Heart left ventricle (tissue), 13 donors: ENCODE measurements at regions not wholly inside any gene's neighbourhood (a gene's known extent, or its start where the extent isn't known, plus 50 kb on each side); places are given as distances from the start of the nearest gene placed in this dataset.

Experiments used
- CTCF ChIP-seq, 12 donors: fragments of 200-600 bp; sonication (generic) in 4 of 12; IDR thresholded peaks; one replicate each; pipeline versions ENCODE4 v1.5.0 to v1.8.0; 2018 to 2022; ENCODE audit warnings: antibody characterized with exemption in 12 of 12, mild to moderate bottlenecking in 5 of 12
- POLR2A ChIP-seq, 2 donors: fragments of 450-650 bp; IDR thresholded peaks; one replicate each; pipeline ENCODE4 v1.6.1; 2017; ENCODE audit warnings: antibody characterized with exemption in 2 of 2, mild to moderate bottlenecking in 2 of 2, moderate library complexity in 2 of 2
- donor health status: ischemic (EF 13 %, LVEDD 7.1; RV severe dilation, severe dysfunction).
- donor health status: DM: no; HTN: yes; CAD: no.
- donor health status: DM: no; HTN: no; CAD: no.
- donor health status: ischemic (EF 25% LVEDD 6.9; RV normal size, moderate dysfunction).
- donor health status: ischemic (EF 25% LVEDD 5.7; RV mildly dilated, moderate dysfunction).
- donor health status: ischemic (EF 35%, LVEDD 5.7; RV mildly dilated, moderate dysfunction).
- donor health status: nonischemic (EF 11% LVEDD 7.7; RV severe dilation, severe dysfunction).
- donor health status: DM: yes; HTN: yes; CAD: no.
- donor health status: PGD.
- donor health status: ischemic (EF 29% LVEDD 5.4; RV normal size, mild dysfunction).
- donor health status: nonischemic (EF 23%, LVEDD 6.1; RV moderate dilation, normal function).

- TF ChIP-seq CTCF (IDR thresholded peaks at IDR 0.05) (no peak), POLR2A (IDR thresholded peaks at IDR 0.05) (no peak)
Observed at GRCh38 chr6:40753048-40753447, 165.9 kb upstream of the LRFN2 start.
